GM18520 (cell line): ENCODE measurements at regions not wholly inside any gene's neighbourhood (a gene's known extent, or its start where the extent isn't known, plus 50 kb on each side); places are given as distances from the start of the nearest gene placed in this dataset.

Experiments used
- ATAC-seq: cut with Tn5 transposase; IDR thresholded peaks from one replicate; pipeline ENCODE4 v1.9.1; 2021; ENCODE audit not compliant: unreplicated experiment

DNA sequence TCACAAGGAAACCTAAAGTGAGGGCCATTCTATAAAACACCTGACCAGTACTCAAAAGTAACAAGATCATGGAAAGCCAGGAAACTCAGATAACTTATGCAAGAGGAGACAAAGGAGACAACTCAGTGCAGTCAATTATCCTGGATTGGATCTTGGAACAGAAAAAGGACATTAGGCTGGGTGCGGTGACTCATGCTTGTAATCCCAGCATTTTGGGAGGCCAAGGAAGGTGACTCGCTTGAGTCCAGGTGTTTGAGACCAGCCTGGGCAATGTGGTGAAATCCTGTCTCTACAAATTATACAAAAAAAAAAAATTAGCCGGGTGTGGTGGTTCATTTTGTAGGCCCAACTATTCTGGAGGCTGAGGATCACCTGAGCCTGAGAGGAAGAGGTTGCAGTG, 424.5 kb upstream of the SPRED2 start:
- ATAC-seq = no peak

DNA sequence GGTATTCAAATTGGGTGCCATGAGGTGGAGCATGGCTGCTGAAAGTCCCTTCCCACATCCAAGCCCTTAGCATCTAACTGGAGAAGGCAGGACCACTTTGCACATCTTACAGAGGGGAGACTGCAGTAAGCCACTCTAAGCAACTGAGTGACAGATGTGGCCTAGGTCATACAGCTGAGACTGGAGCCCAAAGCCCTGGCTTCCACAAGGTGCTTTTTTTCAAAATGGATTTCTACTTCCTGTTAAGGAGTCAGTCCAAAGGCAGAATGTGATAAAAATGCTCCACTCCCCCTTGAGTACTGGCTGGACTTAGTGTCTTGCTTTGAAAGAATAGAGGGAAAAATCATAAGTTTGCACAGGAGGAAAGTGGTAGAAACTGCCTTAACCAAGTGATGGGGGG, 424.0 kb upstream of the SPRED2 start:
- no peak for ATAC-seq

DNA sequence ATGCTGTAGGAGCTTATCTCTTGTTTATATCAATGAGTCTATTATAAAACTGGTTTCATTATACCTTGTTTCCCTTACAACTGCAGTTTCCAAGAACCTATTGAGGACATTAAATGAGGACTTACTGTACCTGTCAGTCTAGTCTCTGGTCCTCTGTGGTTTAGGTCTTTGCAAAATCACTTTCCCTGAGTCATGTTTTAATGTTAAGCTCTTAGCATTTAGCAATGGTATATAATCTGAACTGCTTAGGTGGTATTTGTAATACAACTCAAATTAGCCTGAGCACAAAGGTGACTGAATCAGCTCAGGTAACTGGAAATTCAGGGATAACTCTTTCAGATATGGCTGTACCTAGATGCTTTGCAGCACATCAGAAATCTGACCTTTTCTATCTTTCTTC, 418.3 kb upstream of the SPRED2 start:
- ATAC-seq = no peak

DNA sequence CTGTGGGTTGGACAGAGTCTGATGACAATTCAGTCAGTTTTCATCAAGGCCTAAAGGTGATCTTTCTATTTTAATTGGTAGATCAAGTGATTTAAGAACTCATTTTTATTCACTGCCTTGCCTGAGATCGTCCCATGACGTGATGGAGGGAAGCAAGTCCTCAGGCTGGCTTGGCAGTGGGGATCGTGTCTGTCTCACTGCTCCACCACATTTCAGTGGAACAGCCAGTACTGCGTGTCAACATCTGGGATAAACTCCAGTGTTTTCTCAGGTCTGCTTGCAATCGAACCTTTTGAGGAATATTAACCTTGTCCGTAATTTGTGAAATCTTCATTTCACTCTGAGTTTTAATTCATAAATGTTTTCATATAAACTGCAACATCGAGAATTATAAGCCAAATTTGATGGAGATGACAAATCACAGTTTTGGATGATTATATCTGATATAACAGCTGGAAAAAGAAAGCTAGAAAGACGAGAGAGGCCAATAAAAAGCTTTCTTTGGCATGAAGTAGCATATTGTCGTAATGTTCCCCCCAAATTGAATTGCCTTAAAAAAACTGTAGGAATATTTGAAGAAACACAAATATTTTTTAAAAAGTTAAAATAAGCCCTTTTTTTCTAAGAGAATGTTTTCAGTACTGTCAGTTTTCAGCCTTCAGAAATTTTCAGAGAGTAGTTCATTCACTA, 414.7 kb upstream of the SPRED2 start:
- ATAC-seq = no peak

DNA sequence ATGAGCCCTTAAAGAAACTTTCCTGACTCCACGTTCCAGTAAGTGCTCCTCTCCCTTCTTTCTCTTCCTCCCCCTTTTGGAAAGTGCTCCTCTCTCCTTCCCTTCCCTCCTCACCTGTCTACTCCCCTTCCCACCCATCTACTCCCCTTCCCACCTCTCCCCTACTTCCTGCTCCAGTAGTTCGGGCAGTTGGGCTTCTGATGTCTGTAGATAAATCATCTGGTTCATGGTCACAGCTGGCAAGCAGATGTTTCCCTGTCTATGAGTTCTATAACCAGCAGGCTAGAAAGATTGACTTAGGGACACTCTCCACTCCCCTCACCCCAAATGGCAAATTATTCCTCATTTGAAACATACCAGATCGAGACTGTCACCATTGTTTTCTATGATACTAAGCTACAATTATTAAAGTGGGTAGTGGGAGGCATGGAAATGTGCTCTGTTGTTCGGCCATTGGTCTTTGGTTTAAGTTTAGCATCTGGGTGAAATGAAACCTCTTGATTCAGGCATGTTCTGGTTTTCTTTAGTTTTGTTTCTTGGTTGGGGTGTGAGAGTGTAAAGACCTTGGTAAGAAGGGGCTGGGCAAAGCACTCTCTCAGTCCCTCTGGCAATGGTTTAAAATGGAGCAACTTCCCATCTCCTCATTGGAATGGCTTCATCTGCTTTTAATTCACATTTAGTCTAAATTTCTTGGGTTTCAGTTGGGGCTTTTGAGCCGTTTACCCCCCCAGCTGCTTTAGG, 413.2 kb upstream of the SPRED2 start:
- ATAC-seq = no peak

DNA sequence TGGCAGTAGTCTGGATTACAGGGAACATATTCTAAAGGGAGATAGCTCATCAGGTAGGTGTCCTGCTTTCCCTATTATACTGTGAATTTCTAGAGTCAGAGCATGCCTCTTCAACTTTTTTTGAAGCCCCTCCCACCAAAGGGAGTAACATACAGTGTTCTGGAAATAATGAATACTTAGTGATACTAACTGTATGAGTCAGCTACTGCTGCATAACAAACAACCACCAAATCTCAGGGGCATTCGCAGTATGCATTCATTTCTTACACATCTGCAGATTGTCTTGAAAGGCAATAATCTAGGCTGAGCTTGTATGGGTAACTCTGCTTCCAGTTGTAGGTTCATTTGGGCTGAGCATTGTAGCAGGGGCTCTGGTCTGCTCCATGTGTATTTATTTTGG, 409.7 kb upstream of the SPRED2 start:
- no peak for ATAC-seq

DNA sequence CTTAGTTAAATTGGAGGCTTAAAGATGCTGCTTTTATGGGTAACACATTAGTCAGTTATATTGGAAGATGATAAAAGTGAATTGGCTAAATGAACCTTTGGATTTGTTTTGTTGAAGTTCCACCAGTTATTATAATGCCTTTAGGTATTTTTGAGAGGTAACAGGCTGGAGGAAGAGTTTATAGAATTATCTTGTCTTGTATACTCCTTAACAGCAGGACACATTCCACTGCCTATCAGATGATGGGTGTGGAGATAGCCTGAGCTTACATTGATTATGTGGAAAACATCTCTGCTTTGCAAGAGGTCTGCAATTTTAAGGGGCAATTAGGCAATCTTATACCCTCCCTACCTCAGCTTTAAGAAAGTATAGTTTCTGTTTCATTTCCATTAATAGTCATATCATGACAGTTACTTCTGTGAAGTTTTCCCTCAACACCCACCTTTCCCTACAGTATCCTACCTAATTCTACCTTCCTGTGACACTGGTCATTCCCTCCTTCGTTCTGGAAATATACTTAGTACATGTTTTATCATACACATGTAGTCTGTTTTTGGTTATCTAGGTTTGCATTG, 403.7 kb upstream of the SPRED2 start:
- ATAC-seq = no peak

DNA sequence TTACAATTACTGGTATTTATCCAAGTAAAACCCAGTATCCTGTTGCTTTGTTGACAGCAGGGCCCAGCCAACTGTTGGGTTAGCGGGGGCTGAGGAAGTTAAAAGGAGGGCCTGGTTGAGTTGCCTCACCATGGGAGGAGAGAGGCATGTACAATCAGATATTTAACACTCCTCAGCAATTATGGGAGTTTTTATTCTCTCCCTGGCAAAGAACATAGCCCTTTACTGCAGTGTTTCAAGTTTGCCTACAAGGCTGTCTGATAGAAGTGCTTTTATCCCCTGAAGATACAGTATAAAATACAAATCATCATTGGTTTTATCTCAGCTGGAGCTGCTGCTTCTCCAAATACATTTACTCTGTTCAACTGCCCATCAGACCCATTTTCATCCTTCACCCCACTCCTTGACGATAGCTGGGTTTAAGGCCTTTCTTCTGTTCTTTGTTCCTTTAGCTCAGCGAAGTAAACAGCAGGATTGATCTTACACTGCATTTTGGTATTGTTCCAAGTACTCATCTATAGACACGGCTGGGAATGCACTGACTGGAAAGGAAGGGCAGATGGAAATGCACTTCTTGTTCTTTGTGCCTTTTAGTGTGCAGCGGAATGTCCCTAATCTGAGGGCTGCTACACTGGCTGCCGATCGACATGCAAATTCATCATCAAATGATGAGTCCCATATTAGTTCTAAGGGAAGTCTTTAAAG, 402.5 kb upstream of the SPRED2 start:
- ATAC-seq = no peak

DNA sequence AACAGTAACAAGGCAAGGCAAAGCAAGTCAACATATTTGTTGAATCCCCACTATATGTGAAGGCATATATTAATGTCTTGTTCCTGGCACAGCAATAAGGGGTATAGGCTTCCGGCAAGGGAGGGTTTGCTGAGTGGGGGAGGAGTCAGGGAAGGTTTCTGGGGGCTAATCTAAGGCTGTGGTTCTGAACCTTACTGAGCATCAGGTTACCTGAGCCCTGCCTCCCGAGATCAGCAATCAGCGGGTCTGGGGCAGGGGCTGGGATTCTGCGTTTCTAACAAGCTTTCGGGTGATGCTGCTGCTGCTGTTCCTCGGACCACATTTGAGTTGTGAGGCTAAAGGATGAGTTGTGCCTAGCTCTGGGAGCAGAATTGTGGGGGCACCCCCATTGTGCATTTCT, 401.7 kb upstream of the SPRED2 start:
- no peak for ATAC-seq

DNA sequence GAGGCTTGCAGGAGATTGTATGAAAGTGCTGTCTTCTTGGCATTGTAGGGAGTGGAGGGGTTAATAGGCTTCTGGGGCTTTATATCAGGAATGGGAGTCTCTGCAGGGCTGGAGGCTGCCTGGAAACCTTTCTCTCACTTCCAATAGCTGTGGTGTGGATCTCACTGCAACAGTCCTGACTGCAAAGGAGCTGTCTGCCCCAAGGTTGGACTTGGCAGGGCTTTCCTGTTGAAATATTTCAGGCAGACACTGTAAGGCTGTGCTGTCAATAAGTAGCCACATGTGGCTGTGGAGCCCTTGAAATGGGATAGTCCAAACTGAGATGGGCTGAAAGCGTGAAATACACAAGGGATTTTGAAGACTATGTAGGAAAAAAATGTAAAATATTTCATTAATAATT, 399.1 kb upstream of the SPRED2 start:
- no peak for ATAC-seq

DNA sequence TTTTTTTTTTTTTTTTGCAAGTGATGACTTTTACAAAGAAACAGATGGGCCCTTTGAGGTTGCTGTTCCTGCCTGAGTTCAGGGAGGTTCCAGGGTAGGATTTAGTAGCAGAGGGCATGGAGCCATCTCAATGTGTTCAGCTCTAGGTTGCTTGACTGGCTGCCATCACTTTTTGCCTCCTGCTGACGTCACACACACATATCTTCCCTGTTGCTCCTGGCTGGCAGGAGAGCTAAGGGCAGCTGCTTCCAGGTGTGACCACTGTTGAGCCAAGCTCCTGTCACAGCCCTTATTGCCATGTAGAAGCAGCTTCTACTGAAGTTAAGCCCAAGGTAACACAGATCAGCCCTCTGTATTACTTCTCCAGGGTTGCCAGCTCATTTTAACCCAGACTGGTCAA, 394.2 kb upstream of the SPRED2 start:
- ATAC-seq = no peak

DNA sequence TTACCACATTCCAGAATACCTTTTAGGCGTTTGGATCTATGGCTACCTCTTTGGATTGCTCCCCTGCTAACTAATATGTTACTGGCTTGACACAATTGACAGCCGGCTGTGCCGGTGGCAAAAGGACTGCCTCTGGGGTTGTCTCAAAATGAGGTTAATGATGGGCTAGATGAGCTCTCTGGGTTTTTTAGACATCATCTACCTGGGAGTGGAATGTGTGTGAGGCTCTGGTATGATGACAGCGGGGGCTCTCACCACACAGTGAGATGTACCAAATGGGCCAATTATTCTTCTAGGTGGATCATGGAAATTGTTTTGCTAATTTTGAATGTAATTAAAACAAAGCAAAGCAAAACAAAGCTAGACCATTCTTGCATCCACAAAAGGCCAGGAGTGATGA, 391.1 kb upstream of the SPRED2 start:
- no peak for ATAC-seq

DNA sequence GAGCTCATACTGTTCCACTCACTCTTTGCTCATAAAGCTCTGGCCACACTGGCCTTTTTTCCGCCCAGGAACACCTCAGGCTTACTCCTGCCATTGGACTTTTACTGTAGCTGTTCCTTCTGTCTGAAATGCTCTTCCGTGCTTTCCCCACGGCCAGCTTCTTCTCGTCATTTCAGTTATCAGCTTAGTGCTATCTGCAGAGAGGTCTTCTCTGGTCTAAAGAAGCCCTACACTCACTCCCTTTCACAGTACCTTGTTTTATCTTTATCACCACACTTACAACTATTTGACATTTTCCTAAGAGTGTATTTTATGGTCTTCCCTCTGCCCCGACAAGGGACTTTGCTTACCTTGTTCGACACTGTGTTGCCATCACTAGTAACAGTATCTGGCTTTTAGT, 388.1 kb upstream of the SPRED2 start:
- ATAC-seq = no peak

DNA sequence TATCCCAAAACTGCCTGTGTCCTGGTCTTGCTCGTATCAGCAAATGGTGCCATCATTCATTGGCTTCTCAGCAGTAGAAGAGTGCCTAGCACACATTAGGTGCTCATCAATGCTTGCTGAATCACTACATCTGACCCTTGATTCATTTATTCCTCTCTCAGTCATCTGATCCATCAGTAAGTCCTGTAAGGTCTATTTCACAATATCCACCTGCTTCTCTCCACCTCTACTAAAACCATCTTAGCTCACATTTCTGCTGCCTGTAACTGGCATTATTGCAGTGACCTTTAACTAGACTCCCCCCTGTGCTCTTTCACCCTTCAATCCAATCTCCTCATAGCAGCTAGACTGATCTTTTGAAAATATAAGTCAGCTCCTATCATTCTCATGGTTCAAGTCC, 387.6 kb upstream of the SPRED2 start:
- no peak for ATAC-seq

DNA sequence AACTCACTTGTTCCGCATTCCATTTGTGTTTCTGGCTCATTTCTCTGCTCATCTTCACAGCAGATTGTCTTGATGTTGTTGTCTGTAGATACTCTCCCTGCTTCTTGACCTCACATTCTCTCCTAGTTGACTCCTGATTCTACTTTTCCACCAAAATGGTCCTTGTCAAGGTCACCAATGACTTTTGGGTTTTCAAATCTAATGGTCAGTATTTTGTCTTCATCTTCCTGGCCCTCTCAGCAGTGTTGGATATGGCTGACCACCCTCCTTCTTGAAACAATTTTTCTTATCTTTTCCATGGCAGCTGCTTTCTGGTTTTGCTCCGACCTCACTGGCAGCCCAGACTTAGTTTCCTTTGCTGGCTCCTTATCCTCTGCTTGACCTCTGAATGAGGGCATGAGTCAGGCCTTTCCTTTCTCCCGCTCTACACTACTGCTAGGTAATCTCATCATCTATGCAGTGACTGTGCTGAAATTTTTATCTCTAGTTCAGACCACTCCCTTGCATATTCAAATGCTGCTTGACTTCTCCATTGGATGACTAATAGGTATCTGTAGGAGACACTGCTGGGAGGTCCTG, 386.6 kb upstream of the SPRED2 start:
- no peak for ATAC-seq

DNA sequence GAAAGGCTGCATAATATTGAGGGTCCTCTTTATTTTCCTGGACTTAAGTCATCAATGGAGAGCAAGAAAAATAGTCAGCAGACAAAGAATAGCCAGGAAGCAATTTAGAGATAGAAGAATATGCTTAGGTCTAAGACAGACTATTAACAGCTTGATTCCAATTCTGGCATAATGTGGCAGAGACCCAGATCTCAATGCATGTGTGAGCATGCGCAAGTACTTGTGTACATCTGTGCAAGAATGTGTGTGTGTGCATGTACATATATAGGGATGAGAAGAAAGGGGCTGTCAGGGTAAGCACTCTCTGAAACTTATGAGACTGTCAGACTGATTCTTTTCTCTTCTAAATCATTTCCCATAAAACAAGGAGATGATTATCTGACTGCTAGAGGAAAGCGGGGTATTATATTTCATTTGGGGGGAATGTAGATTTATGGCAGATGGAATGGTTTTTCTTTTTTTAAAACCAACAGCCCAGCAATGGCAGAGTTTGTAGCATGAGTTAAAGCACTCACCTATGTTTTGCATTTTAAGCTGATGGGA, 381.3 kb upstream of the SPRED2 start:
- ATAC-seq = no peak

DNA sequence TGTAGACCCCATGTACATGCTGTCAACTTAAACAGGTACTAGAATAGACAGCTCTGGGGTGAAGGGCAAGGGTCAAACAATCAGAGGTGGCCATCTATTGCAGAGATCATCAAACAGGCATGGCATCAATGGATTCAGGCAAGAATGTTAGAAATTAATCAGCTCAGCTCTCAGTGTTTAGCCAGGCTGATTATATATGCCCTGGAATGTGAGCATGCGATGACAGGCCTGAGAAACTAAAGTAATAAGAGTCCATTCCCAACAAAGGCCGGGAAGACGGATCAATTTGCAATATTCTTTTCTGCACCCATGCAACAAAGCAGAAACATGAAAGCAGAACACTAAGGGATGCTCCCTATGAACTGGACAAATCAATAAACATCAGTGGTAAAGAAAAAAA, 380.5 kb upstream of the SPRED2 start:
- no peak for ATAC-seq

DNA sequence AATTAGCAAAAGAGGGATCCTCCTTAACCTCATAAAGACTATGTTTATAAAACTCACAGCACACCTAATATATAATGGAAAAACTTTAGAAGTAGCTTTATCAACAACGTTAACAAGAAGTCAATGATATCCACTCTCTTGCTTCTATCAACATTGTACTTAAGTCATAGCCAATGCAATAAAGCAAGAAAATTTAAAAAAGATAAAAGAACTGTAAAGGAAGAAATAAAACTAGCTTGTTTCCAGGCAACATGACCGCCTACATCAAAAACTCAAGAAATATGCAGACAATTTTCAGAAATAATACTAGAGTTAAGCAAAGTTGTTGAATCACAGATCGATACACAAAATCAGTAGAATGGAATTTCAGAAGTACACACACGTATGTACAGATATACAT, 375.5 kb upstream of the SPRED2 start:
- no peak for ATAC-seq

DNA sequence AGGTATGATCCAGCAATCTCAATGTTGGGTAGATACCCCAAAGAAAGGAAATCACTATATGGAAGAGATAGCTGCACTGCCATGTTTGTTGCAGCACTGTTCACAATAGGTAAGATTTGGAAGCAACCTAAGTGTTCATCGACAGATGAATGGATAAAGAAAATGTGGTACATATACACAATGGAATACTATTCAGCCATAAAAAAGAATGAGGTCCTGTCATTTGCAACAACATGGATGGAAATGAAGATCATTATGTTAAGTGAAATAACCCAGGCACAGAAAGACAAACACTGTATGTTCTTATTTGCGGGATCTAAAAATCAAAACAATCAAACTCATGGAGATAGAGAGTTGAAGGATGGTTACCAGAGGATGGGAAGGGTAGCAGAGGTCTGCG, 372.4 kb upstream of the SPRED2 start:
- no peak for ATAC-seq

DNA sequence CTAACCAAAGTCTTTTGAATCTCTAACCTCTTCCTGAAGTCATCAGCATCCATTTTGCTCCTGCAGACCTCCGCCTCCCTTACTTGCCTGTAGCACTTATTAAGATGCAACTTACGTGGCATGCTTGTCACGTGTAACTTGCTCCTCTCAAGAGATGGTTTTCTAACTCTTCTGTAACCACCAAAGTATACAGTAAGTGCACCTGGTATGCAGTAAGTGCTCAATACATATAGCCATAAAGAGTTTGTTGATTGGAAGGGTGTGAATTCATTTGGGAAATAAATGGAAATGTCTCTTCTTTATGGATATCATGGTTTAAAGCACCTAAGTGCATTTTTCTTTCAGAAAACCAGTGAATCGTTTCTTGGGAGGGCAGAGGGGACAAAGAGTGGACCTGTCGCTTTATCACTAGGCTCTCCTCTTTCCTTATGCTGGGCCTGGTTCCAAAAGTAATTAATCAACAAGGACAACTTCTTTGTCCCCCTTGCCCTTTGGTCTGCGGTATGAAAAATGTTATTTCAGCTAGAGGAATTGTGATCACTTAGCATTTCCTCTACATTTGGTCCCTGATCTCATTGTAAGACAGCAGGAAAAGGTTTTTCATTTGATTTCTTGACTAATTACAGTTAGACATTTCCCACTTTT, 370.0 kb upstream of the SPRED2 start:
- no peak for ATAC-seq

DNA sequence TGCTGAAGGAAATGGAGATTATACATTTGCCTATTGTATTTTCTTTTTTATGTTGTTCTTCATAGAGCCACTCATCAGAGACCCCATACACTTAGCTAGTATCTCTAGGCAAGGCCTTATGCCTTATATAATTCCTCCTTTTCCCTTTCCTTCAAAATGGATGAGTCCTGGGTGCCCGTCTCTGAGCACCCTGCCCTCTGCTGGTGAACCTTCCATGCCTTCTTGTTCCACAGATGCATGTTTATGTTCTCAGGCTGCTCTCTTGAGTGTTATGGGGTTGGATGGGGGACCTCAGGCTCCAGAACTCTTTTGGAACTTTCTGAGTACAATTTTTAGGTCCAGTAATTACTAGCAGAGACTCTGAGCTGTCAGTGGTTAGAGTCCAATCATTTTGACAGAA, 368.6 kb upstream of the SPRED2 start:
- no peak for ATAC-seq
